Islet of Langerhans (tissue), 1 donor: ENCODE measurements at regions not wholly inside any gene's neighbourhood (a gene's known extent, or its start where the extent isn't known, plus 50 kb on each side); places are given as distances from the start of the nearest gene placed in this dataset.

Experiments used
- FAIRE-seq: peaks from one replicate; lab custom pipeline; 2011; peaks lifted over from hg19 to GRCh38; lab: Jason Lieb, UNC

DNA sequence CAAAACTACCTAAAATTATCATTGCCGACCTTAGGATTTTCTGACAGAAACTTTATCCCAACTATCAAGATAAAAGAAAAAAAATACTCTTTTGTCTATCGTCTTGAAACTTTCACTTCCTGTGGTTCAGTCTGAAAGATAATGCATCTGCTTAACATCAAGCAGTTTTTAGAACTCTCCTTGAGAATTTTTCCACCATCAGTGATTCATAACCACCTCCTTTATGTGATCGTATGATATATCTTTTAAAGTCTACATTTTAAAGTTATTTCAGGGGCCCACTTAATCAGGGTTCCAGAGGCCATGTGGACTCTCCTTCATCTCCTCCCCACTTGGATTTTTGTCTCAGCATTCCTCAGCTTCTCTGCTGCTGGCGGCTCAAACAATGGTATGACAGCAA lies 272.8 kb upstream of the TENM3 start:
- FAIRE-seq, result no peak

DNA sequence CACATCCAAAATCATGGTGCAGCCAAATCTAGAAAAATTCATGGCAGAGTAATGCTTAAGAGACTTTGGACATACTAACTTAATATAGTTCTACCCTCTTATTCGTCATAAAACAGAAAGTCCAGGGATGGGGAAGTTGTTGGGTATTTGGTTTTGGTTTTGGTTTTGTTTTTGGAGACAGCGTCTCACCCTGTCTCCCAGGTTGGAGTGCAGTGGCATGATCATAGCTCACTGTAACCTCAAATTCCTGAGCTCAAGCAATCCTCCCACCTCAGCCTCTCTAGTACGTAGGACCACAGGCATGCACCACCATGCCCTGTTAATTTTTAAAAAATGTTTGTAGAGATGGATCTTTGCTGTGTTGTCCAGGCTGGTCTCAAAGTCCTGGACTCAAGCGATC lies 271.8 kb upstream of the TENM3 start:
- no peak for FAIRE-seq

DNA sequence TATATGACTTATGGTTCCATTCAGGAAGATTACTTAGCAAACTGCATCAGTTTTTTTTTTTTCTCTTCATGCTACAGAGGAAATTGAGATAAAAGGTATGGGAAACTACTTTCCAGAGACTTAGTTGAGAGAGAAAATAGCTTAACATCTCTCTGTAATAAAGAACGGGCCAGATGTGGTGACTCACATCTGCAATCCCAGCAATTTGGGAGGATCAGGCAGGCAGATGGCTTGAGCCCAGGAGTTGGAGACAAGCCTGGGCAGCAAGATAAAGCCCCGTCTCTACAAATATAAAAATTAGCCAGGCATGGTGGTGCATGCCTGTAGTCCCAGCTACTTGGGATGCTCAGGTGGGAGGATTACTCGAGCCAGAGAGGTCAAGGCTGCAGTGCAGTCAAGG lies 271.2 kb upstream of the TENM3 start:
- no peak for FAIRE-seq

DNA sequence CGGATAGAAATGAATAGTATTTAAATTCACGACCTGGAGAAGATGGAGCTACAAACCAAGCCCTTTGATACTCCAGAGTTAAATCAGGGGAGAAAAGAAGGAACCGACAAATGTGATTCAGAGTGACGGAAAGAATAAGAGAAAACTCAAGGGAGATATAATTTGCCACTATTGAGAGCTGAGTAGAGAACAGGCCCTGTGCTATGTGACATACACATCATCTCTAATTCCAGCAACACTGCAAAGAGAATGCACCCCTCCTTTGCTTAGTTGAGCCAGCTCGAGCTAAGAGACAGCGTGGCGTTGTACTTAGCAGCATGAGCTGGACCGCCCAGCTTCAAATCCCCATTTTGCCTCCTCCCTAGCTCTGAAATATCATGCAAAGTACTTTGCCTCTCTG lies 266.4 kb upstream of the TENM3 start:
- FAIRE-seq, result no peak

DNA sequence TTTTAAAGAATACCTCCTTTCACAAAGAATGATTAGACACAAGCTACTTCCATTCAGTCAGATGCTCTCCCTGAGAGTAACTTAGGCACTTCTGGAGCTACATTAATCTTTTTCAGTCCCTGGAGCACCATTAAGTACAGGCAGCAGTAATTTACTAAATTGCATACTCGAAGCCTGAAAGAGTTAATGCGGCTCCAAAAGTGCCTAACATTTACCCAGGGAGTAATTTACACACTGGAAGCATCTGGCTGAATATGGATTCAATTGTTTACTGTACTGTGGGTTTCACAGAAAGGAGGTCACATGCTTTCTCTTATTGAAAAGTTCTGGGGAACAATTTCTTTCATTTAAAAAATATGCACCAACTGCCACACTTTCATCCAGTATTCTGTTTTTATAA lies 260.8 kb upstream of the TENM3 start:
- FAIRE-seq, result no peak

DNA sequence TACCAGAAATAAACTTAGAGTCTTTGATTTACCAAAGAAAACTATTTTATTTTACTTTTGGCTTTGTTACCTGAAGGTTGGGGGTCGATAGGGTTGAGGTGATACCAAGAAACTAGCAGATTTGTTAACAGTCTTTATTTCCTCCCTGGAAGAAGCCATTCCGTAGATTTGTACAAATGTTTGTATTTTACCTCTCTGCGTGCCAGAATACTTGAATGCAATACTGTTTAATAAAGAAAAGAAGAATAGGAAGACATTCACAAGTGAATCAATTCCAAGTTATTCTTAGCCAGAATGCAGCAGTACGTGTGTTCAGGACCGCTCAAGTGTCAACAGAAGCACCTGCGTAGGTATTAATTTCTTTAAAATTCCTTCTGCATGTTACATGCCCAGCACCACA lies 260.3 kb upstream of the TENM3 start:
- no peak for FAIRE-seq

DNA sequence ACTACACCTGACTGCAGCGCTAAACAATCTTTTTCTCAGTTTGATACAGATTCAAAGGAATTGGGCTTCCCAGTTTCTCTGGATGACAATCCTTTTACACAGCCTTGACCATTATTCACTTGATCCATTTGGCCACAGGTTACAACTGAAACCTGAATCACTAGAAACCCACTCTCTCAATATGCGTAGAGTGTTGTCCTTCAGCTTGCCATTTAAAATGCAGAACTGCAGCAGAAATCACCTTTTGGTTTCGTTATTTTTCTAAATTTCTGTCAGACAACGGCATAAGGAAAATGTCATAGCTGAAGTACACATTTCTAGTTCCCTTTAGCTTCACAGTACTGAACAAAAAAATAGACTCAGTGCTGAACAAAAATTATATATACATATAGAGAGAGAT lies 255.8 kb upstream of the TENM3 start:
- FAIRE-seq, result no peak

DNA sequence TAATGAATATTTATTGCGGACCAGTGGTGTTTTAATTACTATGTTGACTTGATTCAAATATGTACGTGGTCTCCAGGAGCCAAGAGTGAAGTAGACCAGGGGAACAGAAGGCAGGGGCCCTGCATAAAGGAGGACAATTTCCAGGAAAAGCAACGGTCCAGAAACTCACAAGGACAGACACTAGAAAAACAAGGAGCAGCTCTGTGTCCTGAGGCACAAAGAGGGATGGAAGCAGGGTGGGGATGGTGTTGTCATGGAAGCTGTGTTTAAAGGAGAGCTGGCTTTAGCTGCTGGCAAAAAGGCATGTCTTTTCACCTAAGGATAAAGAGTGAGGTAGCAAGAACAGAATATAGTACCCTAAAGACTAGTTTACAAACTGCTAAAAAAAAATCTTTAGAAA lies 254.1 kb upstream of the TENM3 start:
- FAIRE-seq, result no peak

DNA sequence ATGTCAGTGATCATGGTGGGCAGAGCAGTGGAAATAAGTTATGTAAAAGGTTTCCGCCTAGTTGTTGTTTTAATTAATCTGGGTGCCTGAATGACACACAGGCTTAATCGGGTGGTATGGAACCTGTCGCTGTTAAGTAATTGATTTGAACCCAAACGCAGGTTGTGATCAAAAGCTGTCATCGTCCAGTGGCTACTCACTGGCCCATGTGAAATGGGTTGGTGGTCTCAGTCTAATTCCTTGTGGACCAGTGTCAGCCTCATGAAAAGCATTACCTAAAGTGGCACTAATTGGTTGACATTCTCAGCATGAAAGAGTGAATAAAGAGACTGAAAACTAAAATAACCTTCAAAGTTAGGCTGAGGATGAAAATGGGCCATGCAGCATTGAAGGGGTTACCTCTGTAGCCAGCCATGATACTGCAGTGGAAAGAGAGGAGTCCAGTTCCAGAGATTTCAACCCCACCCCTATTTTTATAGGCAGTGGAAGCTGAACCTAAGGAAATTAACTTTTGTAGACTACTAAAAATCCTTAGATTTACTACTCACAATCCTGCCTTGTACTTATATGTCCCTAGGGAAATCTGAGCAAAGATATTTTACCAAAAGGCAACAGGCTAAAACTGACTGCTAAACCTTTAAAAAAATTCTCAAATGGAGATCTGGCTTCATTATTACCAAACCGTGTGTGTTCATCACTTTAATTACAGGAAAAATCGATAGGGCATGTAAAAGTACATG lies 251.7 kb upstream of the TENM3 start:
- FAIRE-seq, result no peak

DNA sequence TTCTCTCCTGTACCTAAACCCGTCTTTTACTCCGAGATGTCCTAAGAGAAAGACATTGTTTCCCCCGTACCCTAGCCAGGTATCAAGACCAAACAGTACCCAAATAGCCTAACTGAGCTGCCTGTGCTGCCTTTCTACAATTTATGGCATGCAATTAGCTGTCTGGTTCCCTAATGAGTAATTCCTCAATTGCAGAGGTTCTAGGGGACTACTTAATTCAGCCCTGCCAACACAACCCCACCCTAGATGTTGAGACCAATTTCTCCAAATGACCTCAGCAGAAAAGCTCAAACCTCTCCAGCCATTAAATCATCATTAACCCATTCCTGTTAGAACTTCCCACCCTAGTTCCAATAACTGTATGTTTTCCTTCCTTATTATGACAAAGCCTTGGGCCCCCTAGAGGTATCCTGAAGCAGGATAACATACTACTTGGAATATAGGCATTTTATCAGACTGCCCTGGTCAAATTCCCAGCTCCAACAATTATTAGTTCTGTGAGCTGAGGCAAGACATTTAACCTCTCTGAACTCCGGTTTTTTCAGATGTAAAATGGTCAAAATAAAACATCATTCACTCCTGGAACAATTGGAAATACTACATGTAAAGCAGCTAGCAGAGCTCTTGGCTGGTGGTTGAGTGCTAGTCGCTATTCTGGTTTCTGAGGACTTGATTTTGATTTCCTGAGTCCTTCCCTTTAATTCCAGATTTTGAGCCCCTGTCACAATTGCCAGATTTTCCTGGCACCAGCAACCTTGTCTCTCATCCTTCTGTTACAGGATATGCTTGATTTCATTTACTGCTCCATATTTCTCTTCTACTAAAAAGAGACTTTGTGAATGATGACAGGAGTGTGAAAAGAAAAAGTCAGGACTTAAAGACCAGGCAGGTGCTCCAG lies 244.6 kb upstream of the TENM3 start:
- FAIRE-seq, result no peak

DNA sequence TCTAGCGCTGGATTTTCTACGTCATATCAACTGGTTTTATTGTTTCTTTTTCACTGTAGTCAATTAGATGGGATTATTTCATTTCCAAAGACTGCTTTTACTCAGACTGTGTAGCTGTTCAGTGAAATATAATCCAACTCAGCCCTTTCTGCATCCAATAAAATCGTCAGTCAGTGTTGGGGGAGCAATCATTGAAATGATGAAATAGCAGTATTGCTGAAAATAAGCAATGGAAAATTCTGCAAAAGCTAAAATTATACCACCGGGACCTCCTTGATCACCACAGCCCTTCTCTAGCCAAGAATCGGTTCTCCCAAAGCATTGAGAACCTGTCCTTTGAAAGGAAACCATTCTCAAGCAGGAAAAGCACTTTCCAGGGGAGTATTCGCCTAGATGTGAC lies 243.1 kb upstream of the TENM3 start:
- FAIRE-seq, result no peak

DNA sequence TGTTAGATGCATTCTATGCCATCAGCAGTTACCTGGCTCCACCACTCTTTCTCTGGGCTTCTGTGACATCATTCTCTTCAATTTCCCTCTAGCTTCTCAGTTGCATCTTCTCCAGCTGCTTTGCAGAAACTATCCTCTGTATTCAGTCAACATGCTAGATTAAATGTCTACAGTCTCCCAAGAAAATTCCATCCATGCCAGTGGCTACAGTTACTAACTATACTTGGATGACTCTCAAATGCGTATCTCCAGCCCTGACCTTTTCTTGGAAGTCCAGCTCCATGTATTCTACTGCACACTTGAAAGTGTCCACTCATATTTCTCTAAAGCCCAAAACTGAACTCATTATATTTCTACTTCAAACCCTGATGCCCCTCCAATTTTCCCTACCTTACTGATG lies 232.3 kb upstream of the TENM3 start:
- no peak for FAIRE-seq

DNA sequence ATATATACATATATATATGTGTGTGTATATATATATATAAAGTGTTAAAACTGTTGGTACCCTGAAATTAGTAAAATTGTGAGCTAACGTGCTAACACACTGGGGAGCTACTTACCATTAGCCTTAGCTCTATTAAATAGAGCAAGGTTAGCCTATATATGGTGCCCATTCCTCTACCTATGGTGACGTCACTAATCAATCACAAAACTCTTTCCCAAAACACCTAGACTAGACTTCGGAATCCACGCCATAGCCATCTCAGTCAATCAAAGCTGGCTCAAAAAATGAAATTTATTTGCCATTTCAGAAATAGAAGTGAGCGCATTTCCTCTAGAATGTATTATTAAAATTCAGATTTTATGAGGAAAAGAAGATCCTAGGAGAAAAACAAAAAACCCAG lies 229.0 kb upstream of the TENM3 start:
- FAIRE-seq, result no peak

DNA sequence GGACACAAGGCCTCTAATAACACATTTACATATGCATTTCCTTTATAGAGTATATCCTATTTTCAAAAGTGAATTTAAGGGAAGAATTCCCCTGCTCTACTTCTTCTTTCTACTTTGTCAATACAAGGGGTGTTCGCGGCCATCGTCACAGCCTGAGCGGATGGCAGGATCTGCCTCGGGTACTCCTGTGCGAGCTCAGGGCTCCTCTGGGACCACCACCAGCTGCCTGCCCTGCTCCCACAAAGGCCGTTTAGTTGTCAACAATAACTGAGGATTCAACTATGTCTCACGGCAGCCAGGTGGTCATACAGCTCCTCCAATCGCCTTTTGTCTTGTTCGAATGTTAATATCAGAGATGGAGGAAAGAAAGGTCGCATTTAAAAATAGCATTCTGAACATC lies 228.2 kb upstream of the TENM3 start:
- no peak for FAIRE-seq

DNA sequence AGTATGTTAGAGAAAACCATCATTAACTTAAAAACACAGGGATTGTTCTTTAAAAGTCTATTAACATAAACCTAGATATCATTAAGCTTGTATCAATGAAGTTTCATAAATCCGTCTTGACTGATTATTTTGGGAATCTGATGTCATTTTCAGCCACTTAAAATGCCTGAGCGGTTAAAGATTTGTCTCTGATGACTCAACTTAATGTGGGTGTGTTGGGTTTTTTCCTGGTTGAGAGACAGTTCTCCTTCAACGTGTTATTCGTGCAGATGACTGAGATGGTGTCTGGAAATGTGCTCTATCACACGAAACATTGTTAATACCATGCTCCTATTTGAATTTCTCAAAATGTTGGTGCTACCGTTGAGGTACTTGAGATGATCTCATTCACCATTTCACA lies 227.3 kb upstream of the TENM3 start:
- no peak for FAIRE-seq

DNA sequence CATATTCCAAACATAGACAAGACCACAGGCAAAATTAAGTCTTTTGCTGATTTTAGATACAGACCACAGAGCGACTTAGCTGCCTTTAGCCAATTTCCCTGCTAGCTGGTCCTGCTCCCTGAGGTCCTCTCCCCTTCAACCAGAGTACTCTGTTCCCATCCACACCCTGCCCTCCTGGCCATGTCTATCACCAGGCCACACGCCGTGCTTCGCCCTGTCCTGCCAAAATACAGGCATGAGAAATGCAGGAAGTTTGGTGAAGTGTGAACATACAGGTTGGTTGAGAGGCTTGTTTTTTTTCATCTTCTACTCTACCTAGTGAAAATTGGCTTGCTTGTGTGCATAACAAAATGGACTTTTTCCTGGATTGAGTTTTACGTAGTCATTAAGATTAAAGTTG lies 226.2 kb upstream of the TENM3 start:
- no peak for FAIRE-seq

DNA sequence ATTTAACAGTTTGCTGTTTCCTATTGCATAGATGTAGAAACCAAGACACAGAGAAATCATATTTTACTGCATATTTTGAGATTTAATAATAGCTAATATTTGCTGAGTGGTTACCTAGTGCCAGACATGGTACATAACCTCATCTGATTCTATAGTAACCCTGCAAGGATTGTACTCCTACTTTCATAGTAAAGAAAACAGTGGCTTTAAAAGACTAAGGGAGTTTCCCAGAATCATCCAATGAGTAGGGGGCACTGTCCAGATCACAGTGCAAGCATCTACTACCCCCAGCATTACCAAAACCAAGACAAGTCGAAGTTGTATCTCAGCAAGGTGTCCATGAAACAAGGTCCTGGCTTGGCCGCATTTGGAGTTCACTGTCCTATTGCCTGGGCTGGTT lies 224.5 kb upstream of the TENM3 start:
- FAIRE-seq, result no peak

DNA sequence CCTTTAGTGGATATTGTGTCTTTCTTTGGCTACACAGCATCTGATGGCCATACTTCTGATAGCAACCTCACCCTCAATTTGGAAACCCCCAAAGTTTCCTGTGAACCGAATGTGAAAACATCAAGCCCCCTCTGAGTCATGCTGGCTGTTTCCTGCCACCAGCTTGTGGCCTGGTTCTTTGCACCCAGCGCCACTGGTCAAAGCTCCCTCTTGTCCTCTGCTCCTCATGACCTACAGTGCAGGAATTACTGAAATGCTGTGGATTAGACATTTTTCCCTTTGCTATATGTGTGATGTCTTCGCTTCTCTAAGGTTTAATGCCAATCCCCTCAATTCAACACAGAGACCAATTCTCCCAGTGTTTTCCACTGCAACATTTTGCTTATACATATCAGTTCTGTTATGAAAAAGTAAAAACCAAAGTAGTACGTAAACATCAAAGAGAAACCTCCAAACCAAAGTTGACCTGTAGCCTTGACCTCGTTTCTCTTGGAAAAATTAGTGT lies 224.0 kb upstream of the TENM3 start:
- FAIRE-seq, result no peak

DNA sequence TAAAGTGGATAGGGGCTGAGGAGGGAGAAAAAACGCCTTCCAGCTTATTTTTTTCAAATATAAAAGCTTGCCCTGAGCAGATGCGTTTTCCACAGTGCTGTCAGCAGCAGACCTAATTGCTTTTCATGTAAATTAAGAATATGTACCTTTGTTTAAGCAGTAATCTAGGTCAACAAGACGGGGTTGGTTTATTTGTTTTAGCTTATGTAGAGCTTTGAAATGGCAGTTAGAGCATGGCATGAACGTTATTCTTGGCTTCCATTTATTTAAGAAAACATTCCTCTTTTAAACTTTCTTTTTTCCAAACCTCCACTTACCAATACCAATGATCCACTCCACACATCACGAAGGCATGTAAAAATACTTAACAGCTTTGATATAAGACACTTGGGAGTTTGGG lies 220.3 kb upstream of the TENM3 start:
- FAIRE-seq, result no peak

DNA sequence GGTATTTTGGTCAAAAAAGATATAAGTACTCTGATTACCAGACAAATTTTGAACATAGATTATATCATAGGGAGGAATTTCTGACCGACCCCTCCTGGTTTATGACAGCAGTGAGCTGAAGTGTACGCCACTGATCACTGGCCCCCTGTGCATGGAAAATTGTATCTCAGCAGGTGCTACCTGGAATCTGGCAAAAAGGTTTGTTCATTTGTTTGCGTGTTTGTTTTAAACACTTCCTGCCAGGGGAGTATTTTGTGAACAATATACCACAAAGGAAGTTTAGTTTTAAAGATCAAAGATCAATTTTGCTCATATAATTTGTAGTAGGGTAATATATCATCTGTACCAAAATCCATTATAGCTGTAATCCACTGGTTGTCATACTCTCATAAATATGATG lies 219.7 kb upstream of the TENM3 start:
- FAIRE-seq, result no peak

DNA sequence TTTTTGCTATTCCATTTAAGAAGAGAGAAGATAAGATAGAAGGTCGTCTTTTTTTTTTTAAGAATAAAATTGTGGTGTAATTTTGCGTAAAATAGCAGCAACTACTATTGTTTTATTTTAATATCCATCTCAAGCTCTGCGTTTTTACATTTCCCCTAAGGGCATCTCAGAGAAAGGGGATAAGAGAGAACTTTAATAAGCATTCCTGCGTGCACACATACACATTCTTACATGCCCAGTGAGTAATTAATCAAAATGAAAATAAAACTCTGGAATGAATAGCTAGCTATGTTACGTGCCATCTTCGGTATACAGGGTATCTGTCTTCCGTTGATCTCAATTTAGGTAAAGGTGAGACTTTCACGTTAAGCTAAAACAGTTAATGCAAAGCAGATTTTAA lies 200.3 kb upstream of the TENM3 start:
- FAIRE-seq, result no peak

DNA sequence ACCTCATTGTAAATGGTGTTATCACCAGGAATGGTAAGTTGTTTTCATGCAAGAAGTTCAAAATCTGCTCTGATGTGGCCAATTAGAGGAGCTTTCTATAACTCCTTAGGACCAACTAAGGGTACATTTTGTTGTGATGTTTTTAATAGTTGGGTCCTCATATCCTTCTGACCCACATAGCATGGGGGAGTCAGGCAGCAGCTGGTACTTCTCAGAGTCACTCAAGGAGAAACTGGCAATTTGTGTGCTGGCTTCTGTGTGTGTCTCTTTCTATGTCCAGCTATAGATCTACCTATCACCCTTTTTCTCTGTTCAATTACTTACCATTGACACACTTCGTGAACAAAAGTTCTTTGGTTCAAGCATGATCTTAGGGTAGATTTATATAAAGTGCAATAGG lies 194.3 kb upstream of the TENM3 start:
- no peak for FAIRE-seq

DNA sequence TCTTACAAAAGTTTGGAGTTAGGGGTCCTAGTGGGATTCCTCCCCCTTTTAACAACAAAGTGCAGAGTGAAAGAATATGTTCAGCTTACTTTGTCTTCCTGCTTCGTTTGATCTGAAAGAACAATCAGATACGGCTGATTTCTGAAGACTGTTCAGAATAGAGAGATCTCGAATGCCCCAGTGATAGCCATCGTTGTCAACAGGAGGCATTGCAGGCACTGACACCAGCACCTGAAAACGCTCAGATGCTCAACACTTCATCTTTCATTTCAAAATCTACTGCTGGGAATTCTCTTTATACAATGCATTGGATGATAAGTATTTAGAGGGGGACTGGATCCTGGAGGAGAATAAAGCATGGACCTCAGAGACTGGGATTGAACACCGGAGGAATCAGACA lies 186.3 kb upstream of the TENM3 start:
- FAIRE-seq, result no peak

DNA sequence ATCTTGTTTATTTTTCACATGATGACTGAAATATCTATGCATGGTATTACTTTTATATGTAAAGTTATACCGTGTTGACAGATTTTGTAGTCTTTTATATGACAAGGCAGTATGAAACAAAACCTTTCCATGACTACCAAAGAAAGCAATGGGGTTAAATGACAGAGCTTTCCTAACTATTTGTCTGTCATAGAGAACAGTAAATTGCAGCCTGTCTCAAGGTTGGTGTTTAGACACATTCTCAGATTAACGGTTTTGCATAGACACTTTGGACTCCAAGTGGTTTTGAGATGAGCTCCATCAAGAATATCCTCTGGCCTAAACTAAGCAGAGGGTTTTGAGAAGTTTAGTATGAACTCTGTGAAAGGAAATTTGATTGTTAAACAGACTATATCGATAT lies 180.7 kb upstream of the TENM3 start:
- FAIRE-seq, result no peak
